Mesothelial cell of epicardium (in vitro differentiated cells): ENCODE measurements at regions not wholly inside any gene's neighbourhood (a gene's known extent, or its start where the extent isn't known, plus 50 kb on each side); places are given as distances from the start of the nearest gene placed in this dataset.
A peak's percentile ranks its signal among the peaks of the same experiment; 100 is the strongest.

Experiments used
- DNase-seq, 2 experiments: peaks; one replicate each; pipeline ENCODE4 v3.0.0; 2021; ENCODE audit warnings: low spot score in 2 of 2; ENCODE audit not compliant: unreplicated experiment in 2 of 2
- H3K27ac Mint-ChIP-seq: 2 replicates; pipeline ENCODE4 v1.8.0; 2021; ENCODE audit warnings: mixed read lengths
- H3K27me3 Mint-ChIP-seq: 2 replicates; pipeline ENCODE4 v1.8.0; 2021; ENCODE audit warnings: low read depth, mixed read lengths
- H3K36me3 Mint-ChIP-seq: 2 replicates; pipeline ENCODE4 v1.8.0; 2021; ENCODE audit warnings: mixed read lengths
- H3K4me1 Mint-ChIP-seq: 2 replicates; pipeline ENCODE4 v1.8.0; 2021; ENCODE audit warnings: mixed read lengths
- H3K4me3 Mint-ChIP-seq: 2 replicates; pipeline ENCODE4 v1.8.0; 2021; ENCODE audit warnings: mild to moderate bottlenecking, moderate library complexity, mixed read lengths
- H3K9me3 Mint-ChIP-seq: 2 replicates; pipeline ENCODE4 v1.8.0; 2021; ENCODE audit warnings: mixed read lengths
- TF ChIP-seq, protein P1 (sequence below): fragments of 200-600 bp; sonication (generic); IDR thresholded peaks from one replicate; pipeline ENCODE4 v1.5.0; 2021; ENCODE audit warnings: antibody characterized with exemption; ENCODE audit not compliant: unreplicated experiment

DNA sequence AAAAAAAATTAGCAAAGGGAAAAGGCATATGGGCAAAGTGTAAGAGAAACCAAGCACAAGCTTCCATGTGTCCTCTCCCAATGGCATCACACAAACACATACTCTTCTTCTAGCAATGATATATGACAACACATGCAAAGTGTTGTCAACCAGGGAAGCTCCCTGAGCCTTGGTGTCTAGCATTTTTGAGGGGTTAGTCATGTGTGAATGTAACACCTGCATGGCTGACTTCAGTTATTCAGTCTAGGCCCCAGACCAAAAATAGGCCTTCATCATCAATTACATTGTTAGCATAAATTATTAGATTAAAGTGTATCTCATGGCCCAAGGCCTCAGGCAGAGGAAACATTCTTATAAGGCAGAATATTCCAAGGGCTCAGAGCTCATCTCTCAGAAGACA is 450.0 kb downstream of the TLE1 start:
- Mint-ChIP-seq H3K4me1 (peaks cover 3% of the 10 kb centered on the region), H3K36me3 (no peaks in the 10 kb centered on the region), H3K9me3 (peaks cover 12% of the 10 kb centered on the region), H3K4me3 (no peak overlapping the region), H3K27ac (no peak overlapping the region), H3K27me3 (no peaks in the 10 kb centered on the region)
- no peak for DNase-seq
- TF ChIP-seq, protein P1, sequence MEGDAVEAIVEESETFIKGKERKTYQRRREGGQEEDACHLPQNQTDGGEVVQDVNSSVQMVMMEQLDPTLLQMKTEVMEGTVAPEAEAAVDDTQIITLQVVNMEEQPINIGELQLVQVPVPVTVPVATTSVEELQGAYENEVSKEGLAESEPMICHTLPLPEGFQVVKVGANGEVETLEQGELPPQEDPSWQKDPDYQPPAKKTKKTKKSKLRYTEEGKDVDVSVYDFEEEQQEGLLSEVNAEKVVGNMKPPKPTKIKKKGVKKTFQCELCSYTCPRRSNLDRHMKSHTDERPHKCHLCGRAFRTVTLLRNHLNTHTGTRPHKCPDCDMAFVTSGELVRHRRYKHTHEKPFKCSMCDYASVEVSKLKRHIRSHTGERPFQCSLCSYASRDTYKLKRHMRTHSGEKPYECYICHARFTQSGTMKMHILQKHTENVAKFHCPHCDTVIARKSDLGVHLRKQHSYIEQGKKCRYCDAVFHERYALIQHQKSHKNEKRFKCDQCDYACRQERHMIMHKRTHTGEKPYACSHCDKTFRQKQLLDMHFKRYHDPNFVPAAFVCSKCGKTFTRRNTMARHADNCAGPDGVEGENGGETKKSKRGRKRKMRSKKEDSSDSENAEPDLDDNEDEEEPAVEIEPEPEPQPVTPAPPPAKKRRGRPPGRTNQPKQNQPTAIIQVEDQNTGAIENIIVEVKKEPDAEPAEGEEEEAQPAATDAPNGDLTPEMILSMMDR = no peak

DNA sequence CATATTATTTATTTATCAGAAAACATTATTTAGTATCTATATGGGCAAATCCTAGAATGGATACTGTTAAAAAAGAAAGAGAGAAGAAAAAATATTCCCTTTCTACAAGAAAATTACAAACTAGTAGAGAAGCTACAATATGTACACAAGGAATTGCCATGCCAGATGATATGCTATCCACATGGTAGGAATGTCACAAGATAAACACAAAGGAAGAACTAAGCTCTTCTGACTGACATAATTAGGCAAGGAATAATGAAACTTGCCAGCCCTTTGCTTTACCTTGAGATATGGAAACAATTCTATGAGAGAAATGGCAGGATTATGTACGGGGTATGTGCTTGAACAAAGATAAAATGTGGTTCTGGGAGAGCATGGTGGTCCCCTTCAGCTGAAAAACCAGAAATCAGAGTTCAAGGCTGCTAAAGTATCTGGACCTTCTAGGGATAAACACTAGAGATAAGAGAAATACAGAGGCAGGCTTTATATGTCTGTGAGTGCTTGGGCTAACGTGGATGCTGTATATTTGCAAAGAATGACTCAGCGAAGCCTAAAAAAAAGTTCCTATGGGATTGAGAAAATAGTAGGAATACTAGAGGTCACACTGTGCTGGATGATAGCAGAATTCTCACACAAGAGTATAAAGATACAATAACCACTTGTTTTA is 451.6 kb downstream of the TLE1 start:
- TF ChIP-seq, protein P1 = no peak
- no peaks in the 10 kb centered on the region for H3K27me3 Mint-ChIP-seq
- peaks cover 18% of the 10 kb centered on the region for H3K9me3 Mint-ChIP-seq
- H3K27ac Mint-ChIP-seq = peak overlapping the region; percentile 29
- no peak for DNase-seq
- peaks cover 3% of the 10 kb centered on the region for H3K4me1 Mint-ChIP-seq
- H3K4me3 Mint-ChIP-seq = no peak overlapping the region
- no peaks in the 10 kb centered on the region for H3K36me3 Mint-ChIP-seq

DNA sequence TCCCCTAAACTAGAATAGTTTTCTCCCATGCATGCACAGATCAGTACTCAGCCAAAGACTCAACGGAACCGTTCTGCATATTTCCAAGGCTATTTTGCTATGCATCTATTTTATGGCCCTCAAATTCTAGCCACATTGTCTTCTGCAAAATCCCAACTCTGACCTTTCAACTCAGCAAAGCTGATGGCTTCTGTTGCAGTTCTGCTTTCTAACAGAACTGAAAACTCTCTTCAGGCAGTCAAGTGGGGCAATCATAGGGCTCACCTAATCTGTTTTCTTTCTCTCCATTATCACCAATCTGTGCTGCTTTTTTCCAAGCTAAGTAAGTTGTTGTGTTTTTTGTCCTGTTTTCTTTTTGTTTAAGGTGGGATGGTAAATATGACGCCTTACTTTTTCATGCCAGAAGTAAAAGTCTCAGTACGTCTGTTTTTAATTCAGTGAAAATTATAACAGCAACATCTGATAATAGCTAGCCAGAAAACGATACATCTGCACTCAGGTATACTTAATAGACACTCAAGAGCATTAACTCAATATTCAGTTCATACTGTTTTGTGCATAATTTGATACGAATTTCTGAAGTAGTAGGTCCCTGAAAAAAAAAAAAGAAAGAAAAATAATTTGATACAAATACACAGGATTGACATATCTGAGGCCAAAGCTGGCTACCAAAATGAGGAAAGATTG is 454.3 kb downstream of the TLE1 start:
- H3K27ac Mint-ChIP-seq = no peak overlapping the region

DNA sequence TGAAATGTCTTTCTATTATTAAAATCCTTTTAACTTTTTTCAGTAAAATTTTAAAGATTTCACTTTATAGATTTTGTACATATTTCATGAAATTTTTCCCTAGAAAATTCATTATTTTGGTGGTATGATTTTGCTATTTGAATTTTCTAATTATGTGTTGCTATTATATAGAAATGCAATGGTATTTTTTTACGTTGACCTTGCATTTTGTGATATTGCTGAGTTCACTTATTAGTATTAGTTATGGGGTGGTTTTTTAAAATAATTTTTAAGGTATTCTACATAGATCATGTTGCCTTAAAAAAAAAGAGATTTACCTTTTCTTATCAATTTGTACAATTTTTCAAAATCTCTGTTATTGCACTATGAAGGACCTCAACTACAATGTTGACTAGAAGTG is 458.3 kb downstream of the TLE1 start:
- peaks cover 11% of the 10 kb centered on the region for H3K9me3 Mint-ChIP-seq
- H3K36me3 Mint-ChIP-seq = no peaks in the 10 kb centered on the region
- peaks cover 3% of the 10 kb centered on the region for H3K4me1 Mint-ChIP-seq
- TF ChIP-seq, protein P1 = no peak
- no peak overlapping the region for H3K4me3 Mint-ChIP-seq
- no peaks in the 10 kb centered on the region for H3K27me3 Mint-ChIP-seq
- DNase-seq = no peak
- no peak overlapping the region for H3K27ac Mint-ChIP-seq

More for the DNA sequence above, 454.3 kb downstream of the TLE1 start:
- H3K4me3 Mint-ChIP-seq = no peak overlapping the region
- TF ChIP-seq, protein P1 = no peak
- H3K27me3 Mint-ChIP-seq = no peaks in the 10 kb centered on the region
- H3K36me3 Mint-ChIP-seq = no peaks in the 10 kb centered on the region
- H3K4me1 Mint-ChIP-seq = peaks cover 3% of the 10 kb centered on the region
- no peak for DNase-seq
- peaks cover 22% of the 10 kb centered on the region for H3K9me3 Mint-ChIP-seq

DNA sequence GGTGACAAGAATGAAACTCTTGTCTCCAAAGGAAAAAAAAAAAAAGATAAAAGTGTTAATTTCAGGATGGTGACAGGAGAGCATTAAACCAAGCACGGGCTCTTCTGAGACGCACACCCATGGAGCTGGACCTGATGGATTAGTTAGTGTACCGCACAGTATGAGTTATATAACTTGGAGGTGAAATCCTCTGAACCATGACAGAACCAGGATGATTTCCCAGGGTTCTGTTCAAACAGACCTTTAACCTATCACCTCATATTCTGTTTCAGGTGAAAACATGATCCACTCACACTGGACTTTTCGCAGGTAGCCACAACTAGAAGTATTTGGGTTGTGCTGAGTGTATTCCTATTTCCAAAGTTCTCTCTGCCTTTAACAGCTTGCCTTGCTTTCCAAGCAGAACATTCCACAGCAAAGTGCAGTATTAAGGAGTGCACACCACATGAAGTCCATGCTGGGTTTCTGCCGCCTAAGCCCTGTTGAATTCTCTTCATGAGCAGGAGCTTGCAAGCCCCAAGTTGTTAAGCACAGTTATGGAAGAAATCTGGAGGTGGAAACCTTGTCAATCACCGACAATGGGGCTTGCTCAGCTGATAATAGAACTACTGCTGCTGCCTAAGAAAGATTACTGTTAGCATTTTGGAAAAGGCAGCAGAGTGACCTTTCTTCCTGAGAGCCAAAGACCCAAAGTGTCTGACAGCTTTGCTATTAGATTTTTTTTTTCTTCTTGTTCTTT is 461.7 kb downstream of the TLE1 start:
- TF ChIP-seq, protein P1 = no peak
- Mint-ChIP-seq H3K36me3 (no peaks in the 10 kb centered on the region), H3K4me3 (no peak overlapping the region), H3K27ac (no peak overlapping the region), H3K4me1 (peaks cover 10% of the 10 kb centered on the region), H3K27me3 (no peaks in the 10 kb centered on the region), H3K9me3 (peaks cover 4% of the 10 kb centered on the region)
- DNase-seq = no peak
